ENCODE measurements at regions not wholly inside any gene's neighbourhood (a gene's known extent, or its start where the extent isn't known, plus 50 kb on each side); places are given as distances from the start of the nearest gene placed in this dataset.

DNA sequence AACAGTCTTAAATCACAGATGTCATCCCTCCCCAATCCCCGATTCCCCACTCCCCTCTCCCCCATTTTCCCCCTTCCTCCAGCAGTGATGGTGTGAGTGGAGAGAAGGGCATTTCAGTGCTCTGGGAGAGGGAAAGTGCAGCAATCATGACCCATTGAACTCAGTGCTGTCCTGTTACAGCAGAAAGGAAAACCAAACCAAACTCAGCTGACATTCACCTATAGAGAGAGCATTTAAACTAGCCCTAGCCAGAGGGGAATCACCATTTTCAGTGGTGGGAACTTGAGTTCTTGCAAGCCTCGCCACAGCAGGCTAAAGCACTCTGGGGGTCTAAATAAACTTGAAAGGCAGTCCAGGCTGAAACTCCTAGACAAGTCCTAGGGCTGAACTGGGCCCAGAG is 129.9 kb upstream of the COL21A1 start:
- DNase-seq, result no peak

GRCh38 chr6:56375806-56376205 is 128.4 kb upstream of the COL21A1 start:
- peak; percentile 19 for DNase-seq

GRCh38 chr6:56374841-56375369 is 127.5 kb upstream of the COL21A1 start:
- no peak for DNase-seq

GRCh38 chr6:56372406-56372995 is 125.1 kb upstream of the COL21A1 start:
- DNase-seq, result no peak

GRCh38 chr6:56370561-56371211 is 123.3 kb upstream of the COL21A1 start:
- peak; percentile 54 for DNase-seq

DNA sequence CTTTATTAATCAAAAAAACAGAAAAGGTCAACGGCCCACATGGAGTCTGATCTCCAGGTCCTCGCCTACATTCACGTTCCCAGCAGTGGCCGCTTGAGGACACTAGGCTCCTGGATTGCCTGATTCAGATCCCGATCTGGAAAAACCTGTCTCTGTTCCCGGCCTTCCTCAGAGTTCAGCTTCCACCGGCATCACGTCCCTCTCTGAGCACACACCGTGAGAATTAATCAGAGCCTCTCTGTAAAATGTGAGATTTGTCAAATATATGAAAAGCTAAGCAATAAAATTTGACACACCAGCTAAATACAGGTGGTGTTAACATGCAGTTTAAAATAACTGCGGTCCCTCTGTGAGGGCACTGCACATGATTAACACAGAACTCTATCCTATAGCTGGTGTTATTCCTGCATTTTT is 122.8 kb upstream of the COL21A1 start:
- DNase-seq, result no peak

DNA sequence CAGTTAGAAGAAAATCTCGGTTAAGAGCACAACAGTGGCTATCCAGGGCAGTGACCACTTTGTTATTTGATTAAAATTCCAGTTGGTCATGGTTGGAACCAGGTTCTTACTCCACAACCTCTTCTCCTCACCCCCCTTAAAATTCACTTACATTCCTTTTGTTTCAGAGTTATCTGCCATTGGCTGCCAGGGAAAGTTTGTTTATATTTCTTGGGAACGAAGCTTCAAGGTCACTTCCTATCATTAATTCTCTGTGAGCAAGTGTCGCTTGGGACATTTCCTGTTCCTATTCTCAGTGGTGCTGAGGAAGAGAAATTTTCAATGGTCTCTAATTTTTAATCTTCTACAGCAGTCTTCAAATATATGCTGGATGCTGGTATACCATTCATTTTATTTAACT is 121.1 kb upstream of the COL21A1 start:
- no peak for DNase-seq

- no peak for DNase-seq
Measured at GRCh38 chr6:56366141-56366852, 118.9 kb upstream of the COL21A1 start.

DNA sequence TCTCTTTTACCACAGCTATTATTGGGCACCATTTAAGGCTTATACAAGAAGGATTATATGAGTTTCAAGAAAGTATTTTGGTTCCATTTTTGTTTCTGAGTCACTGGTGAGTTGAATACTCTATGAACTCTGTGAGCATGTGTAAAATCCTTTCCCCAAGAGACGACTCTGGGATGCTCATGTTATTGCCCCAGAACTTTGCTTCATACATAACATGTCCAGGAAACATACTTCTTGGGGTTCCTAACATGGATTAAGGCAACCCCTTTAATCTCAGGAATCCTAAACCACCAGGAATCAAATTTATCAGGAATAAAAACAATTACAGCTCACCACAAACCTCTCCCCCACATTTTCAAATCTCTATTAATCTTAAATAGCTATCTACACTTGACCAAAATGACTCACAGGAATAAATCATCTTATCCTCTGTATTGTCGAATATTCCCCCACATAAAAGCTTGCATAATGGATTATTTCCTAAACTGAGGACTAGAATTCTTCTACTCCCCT is 117.5 kb upstream of the COL21A1 start:
- DNase-seq, result no peak

- no peak for DNase-seq
Measured at GRCh38 chr6:56364431-56364826, 117.0 kb upstream of the COL21A1 start.

GRCh38 chr6:56363796-56364430 is 116.5 kb upstream of the COL21A1 start:
- DNase-seq, result no peak

GRCh38 chr6:56361812-56362211 is 114.4 kb upstream of the COL21A1 start:
- DNase-seq, result no peak

DNA sequence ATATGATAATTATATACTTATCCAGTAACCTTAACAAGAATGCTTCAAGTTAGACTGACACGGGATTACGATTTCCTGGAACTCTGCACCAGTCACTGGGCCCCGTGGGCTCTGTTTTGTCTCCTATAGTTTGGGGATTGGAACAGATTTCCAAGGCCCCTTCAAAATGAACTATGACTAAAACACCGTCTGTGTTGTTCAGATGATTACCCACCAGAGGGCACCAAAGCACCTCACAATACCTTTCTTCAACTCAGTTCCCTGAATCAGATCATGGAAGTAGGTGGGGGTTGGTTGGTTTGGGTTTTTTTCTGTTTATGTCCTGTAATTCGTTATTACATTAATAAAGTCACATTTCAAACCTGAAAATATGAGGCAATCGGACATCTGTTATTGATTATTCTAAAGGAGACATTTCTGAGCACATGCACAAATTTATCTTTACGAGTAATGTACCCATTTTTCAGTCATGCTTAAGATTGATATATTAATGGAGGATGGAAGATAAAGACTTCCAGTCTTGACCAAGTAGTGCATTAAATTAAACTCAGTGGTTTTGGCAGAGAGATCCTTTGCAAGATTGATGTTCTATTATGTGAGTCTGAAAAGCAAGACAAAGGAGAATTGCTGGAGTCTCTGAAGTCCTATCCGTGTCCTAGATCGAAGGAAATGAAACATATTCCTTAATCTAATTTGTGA is 112.0 kb upstream of the COL21A1 start:
- DNase-seq, result peak; percentile 56

DNA sequence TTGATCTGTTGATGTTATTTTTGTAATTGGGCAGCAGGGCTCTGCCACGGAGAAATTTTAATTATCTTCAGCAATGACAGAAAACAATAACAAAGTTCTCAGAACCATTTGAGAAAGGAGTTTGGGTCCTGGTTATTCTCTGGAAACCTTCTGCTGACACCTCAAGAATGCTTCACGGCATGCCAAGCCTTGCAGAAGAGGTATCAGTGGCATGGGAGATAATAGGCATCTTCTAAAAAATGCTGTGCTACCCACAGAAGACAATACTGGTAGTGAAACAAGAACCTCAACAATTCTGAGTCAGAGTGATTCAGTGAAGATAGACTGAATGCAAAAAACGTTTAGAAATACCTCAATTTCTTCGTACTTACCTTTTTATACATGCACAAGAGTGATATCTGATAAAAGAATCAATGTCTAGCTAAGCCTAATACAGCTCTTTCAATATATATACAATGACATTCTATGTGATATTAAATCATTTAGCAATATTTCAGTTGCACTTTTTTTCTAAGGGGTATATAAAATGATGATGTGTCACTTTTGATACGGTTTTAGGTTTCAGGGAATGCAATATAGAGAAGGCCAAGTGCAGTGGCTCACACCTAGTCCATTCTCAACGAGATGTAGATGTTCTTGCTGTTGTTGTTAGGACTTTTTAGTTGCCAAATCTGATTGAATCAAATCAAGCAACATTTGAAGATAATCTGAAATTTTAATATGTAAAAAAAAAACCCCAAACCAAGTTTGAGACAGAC is 110.4 kb upstream of the COL21A1 start:
- no peak for DNase-seq

GRCh38 chr6:56356426-56356825 is 109.0 kb upstream of the COL21A1 start:
- DNase-seq, result no peak

GRCh38 chr6:56353860-56354259 is 106.5 kb upstream of the COL21A1 start:
- DNase-seq, result no peak

- no peak for DNase-seq
Measured at GRCh38 chr6:56350628-56351260, 103.4 kb upstream of the COL21A1 start.

DNA sequence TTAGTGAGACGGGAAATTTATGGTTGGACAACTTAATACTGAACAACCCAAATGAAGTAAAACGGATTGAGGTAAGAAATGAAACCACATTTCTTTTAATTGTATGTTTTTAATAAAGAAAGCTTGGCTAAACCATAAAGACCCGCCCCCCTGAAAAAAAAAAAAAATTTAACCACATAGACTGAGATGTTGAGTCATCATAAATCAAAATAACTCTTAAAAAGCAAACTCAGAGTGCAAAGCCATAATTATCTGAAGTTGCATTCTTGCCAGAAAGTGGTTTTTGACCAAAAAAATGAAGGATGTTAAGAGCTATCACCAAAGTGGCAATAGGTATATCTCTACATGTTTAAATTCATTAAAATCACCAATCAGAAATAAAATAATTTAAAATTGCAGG is 101.8 kb upstream of the COL21A1 start:
- no peak for DNase-seq

DNA sequence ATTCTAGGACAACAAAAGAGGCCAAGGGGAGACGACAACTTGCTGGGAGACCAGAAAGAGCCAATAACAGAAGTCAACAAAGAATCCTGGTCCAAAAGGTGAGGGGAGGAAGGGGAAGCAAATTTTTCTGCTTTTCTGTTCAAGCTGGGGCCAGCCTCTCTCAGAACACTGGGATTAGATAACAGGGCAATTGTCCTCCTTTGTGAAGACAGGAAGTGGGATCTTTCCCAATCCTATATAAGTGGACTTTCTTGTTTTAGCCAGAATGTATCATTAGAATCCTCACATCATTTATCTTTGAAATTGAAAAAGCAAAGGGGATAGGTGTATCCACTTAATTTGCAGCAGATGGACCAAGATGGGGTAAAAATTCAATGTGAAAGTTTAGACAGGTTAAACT is 101.2 kb upstream of the COL21A1 start:
- DNase-seq, result no peak

GRCh38 chr6:56347526-56347925 is 100.1 kb upstream of the COL21A1 start:
- no peak for DNase-seq

DNA sequence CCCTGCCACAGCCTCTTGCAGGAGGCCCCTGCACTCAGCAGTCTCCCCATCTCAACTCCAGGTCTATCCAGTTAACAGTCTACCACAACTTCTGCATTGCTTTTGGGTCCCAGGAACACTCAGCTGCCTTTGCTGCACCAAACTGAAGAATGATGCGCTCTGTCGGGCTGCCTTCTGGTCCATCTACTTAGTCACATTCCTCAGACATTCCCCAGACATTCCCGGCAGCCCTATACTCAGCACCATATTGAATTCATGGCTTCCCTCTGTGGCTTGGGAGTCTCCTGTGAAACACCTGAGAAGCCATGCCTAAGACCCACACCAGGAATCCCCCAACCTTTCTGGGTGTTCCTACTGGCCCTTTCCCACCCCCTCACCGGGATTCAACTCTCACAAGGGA is 99.6 kb upstream of the COL21A1 start:
- no peak for DNase-seq
